ENCODE measurements at regions not wholly inside any gene's neighbourhood (a gene's known extent, or its start where the extent isn't known, plus 50 kb on each side); places are given as distances from the start of the nearest gene placed in this dataset.

DNA sequence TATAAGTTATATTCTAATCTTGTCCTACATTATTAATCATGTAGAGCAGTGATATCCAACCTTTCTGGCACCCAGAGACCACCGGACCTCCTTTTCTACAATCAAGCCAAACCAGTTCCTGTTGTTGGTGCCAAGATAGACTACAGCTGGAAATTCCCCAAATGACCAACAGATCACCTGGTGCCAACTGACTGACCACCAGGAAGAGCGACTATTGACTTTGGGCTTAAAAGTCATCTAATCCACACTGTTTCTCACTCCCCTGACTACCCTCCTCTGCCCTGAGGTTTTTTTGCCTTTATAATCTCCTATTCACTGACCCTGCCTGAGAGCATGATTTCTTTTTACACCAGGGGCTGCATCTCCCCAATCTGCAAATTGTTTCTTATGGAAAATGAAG lies 425.2 kb downstream of the TTLL7 start:
- DNase-seq (ENCODE audit: low spot score) = no peak

DNA sequence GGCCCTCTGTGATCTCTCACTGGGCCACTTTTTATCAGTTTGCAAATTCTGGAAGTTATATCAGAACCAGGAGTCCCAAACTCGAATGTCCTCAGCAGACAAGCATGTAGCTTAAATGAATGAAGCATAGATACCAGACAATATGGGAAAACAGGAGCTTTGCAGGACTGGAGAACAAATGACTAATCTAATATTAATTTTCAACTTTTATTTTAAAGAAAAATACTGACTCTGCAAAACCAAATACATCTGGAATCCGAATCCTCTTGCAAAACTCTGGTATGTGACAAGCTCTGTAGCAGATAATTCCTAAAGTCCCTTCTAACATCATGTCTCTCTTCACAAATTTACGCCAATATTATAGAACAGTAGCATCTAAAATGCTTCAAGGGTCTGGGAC lies 427.4 kb downstream of the TTLL7 start:
- DNase-seq (ENCODE audit: low spot score) = no peak

DNA sequence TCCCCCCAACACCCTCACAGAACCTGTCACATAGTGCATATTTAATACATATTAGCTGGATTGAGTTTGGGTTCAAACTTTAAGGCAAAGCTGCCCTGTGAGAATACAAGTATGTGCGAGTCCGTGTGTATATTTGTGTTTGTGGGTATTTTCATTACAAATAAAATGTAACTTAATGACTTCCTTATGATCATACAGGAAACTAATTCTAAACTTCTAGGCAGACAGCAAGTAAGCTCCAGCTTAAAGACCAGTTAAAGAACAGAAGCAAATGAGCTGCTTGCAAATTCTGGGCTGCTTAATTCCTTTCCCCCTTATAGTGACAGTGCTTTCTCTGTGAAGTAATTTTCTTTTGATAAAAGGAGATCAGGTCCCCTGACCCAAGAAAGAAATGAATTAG lies 437.6 kb downstream of the TTLL7 start:
- DNase-seq (ENCODE audit: low spot score) = no peak

DNA sequence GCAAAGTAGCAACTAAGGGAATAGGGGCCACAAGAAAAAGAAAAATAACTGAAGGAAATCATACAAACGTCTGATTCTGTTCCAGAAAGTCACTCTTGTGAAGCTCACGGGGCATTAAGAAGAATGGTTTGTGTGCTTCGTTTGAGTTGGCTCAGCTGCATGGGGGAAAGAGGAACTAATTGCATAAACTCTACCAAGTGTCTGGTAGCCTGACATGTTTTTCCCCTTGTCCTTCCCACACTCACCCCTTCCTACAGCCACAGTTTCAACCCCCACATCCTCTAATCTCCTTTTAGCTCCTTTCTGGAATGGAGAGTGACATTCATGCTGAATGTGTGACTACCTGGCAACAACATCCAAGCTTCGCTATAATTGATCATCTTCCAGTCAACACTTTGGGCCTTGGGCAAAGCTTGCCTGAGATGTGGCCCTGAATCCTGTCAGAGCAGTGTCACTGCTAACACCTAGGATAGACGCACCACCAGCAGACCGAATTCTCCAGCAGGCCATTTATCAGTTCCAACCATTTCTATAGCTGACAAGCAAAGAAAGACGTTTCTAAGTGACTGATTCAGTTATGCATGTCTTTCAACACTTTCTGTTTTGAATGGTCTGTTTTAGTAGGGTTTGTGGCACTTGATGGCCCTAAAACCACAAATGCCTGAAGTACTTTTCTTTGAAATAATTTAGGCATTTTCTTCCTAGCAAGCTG lies 439.6 kb downstream of the TTLL7 start:
- DNase-seq (ENCODE audit: low spot score) = no peak

DNA sequence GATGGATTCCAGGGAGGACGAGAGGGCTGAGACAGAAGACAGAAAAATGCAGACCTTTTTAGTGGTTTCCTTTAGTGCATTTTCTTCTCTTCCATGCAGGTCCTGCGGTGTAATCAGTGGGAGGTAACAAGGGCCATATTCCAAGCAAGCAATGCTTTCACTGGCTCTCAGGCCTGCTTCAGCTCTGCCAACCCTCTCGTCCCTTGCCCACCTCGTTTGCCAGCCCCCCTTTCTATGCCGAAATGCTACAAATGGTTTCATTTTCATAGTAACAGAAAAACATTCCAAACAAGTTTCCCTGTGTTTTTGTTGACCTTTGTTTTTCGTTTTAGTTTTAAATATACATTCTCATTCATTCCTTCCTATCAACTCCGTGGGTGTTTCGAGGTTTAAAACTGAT lies 443.1 kb downstream of the TTLL7 start:
- DNase-seq (ENCODE audit: low spot score) = no peak

DNA sequence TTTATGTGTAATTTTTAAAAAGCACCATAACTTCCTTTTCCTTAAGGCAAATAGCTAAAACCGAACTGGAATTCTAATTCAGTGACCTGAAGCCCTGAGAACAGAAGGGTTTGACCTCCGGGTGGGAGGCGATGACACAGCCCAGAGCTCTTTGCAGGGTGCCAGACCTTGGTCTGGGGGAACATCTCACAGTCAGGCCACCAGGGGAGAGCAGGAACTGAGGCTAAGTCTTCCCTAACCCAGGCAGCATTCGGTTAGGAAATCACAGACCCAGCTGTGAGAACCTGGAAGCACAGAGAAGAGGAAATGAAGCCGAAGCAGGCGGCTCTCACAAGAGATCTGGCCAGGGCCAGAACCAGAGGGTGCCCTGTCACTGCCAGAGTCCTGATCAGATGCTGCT lies 444.8 kb downstream of the TTLL7 start:
- DNase-seq (ENCODE audit: low spot score) = no peak

DNA sequence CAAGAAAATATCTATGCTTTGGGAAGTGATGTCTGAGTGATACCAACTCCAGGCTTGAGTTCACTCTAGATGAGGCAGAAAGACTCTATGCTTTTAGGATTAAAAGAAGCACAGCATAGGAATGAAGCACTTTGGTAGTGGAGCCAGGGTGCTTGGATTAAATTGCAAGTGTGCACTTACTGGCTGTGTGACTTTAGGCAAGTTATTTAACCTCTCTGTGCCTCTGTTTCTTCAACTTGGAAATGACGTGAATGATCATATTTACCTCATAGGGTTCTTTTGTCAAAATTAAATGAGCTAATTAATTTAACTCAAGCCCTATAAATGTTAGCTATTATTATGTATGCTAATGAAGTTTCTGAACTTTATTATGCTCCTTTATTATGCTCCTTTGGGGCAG lies 446.1 kb downstream of the TTLL7 start:
- no peak for DNase-seq (ENCODE audit: low spot score)

DNA sequence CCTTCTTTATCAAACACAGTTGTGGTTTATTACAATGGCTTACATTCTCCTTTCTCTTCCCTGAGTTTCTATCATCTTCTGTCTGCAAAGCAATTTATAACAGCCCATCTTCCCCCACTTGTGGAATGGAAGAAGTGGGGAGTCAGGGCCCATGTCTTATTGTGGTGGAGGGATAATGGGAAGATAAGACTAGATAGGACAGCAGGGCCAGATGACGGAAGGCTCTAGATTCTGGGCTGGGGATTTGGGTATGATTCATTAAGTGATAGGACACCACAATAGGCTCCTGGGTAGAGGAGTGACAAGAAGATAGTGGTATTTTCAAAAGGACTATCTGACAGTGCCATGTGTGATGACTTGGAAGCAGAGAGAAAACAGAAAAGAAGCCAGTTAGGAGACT lies 450.6 kb downstream of the TTLL7 start:
- no peak for DNase-seq (ENCODE audit: low spot score)

DNA sequence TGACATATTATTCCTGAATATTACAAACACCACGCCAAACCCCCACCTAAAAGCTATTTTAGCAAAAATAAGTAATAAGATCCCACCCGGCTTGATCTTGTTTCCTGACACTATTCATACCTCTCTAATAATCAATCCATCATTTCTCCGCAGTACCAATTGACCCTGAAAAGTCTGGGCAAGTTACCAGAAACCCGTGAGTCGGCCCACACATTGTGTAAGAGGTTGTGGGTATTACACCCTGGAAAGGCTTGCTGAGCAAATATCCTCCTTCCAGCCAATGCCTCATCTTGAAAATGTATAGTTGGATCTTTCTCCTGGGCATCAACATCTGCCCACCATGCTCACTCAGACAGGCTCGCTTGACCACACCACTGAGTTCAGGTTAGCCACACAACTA lies 451.0 kb downstream of the TTLL7 start:
- DNase-seq (ENCODE audit: low spot score) = no peak

DNA sequence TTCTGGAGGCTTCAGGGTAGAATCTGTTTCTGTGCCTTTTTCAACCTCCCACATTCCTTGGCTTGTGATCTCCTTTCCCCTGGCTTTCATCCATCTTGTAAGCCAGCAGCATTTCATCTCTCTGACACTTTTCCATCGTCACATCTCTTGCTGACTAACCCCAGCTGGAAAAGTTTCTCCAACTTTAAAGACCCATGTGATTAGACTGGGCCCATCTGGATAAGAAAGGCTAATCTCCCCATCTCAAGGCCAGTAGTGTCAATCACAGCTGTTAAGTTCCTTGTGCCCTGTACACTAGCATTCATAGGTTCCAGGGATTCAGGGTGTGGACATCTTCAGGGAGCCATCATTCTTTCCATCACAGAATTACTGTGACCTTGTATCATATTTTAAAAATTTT lies 452.1 kb downstream of the TTLL7 start:
- DNase-seq (ENCODE audit: low spot score) = no peak

DNA sequence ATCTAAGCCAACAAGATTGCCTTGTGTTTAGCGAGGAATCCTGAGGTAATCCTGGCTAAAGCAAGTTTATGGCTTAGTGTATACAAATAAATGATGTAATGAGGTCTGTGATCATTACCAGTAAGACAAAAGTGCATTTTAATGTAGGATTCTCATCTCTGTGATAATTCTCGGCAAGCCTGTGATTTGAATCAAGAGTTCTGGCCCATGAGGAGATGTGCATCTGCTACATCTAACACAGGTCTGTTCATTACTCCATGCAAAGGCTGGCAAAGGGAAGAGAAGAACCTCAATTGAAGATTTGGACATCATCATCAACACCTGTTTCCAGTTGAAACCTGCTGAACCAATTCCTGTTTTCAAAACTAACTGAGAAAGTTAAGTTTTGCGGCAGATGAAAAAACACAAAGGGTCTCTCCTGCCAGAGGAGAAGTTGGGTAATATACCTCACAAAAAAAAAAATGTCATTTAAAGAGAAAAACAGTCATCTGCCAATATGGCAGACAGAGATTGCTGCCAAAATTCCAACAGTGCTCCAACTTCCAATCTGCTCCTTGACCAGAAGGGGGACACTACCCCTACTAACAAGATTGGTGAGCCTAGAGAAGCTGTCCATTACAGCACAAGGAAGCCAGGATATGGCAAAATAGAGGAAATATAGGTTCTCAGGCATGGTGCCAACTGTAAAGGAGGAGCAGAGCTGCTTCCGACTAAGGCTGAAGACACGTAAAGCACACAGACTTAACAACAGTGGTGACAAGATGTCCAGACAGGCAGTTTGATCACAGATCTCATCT lies 453.7 kb downstream of the TTLL7 start:
- no peak for DNase-seq (ENCODE audit: low spot score)

DNA sequence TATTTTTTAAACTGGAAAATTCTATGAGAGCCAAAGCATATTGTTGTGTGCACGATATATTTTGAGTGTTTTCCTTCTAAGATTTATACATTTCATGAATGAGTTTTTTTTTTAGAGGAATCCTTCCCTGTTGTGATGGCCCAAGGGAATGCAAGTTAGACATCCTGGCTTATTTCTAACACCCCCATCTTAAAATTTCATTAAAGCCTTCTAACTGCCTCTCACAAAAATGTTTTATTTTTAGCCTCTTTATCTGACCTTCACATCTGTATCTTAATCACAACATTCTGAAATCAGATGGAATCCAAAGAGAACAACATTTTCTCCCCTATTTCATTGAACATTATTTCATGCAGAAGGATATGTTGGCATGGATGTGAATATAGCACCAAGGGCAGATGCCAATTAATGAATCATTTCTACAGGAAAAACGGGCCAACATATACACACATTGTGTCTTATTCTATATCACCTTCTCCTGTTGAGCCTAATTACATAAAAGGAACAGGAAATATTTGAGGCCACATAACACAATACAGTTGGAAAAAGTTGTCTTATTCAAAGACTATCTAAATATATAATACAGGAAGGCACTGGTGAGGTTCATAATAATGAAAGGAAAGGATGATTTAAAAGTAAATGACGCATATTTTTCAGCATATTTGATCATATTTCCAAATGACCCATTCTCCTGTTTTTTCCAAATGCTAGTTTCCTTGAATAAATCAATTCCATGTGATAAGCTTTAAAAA lies 455.5 kb downstream of the TTLL7 start:
- no peak for DNase-seq (ENCODE audit: low spot score)

DNA sequence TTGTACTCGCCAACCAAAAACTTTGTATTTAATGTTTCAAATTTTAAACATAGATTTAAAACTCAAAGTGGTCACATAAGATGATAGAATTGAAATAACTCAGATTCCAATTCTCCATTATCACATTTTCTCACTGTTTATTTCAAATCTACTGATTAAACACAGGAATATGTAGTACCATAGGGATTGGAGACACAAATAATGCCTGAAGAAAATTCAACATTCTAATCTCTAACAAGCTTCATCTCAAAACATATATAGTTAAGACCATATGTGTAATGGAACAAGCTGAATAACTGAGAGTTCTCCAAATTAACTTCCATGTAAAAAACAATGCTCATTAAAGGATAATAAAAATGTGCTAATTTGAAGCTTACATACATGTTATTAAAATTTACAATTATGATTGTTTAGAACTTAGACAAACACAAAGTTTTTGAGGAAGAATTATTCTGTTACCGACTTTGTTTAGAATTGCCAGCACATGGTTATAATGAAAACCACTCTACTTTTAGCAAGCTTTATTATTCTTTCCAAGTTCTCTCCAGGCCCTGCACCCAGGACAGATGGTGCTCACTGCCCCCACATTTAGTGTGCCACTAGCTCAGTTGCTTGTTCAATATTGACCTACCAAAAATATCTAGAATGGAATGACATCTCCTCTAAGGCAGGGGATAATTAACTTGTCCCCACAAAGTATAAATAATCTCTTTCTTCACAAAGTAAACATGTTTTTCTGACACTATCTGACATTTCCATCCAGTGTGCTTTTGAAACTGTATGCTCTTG lies 467.2 kb downstream of the TTLL7 start:
- DNase-seq (ENCODE audit: low spot score) = no peak

DNA sequence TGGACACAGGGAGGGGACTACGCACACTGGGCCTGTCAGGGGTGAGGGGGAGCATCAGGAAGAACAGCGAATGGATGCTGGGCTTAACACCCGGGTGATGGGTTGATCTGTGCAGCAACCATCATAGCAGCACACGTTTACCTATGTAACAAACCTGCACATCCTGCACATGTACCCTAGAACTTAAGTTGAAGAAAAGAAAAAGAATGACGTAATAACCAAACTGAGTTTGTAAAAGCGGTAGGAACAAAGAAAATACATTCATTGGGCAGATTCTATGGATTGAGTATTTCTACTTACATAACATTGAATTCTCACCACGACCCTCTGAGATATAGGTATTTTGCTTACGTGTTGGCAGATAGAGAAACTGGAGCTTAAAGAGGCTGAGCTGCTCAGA lies 468.4 kb downstream of the TTLL7 start:
- no peak for DNase-seq (ENCODE audit: low spot score)

DNA sequence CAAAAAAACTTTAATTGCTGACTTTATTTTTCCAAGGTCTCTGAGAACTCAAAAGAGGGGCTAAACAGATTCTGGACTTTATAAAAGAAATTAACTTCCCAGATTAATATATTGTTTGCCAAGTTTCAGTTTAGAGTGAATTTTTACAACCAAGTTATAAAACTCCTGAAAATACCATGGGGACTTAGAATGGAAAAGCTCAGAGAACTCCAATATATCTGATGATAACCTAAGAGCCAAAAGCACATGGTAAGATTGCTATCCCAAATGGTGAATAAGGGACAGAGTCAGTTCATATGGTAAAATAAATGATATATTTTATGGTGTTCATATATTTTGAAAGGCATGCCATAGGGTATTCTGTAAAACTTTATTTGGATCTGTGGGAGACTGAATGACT lies 470.9 kb downstream of the TTLL7 start:
- DNase-seq (ENCODE audit: low spot score) = no peak

DNA sequence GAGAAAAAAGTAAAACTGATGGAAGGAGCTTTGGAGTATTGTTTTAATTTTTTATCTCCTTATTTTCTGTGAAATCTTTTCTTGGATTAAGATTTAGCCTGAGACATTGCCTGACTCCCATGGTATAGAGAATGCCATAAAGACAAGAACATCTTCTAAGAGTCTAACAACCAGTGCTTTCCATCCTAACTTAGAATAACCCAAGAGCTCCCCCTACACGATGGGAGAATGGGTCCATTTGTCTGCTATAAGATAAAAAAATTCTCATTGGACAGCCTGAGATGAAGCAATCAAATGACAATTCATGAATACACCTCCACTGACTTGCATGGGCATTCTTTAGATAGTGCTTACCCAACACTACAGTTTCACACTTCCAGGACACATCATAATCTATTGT lies 478.1 kb downstream of the TTLL7 start:
- DNase-seq (ENCODE audit: low spot score) = no peak

DNA sequence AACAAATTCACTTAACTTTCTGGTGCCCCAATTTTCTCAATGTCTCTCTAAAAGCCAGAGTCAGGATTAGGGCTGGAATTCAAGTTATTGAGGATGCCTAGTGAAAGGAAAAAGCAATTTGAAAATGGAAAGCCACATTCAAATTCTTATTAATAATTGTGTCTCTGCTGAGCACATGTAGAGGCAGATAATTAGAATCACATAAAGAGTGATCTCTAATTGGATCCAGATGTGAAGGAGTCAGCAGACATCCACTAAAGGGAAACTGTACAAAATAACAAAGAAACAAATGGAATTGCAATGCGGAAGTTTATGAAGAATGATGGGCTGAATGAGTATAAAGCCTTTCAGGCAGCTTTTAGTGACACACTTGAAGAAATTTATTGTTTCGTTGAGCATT lies 482.6 kb downstream of the TTLL7 start:
- no peak for DNase-seq (ENCODE audit: low spot score)

DNA sequence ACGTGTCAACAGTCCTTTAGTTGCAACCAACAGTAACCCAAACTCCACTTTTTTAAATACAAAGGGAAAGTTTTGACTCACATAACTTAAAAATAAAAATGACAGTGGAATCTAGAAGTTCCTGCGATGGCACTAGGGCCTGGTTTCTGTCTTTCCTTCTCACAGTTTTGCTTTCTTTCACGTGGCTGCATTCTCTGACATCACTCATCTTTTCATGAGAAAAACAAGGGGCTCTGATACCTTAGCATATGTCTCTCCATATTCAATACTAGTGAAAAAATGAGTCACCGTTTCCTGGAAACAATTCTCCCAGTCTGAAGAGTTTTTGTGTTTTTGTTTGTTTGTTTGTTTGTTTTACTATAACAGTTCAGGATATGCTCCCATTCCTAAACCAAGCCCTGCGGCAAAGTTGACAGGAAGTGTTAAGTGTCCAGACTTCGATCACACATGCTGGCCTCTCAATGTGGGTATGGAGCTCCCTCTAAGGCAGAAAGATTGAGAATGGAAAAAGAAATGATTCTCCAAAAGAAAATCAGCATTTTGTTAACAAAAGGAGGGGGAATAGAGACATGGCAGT lies 483.3 kb downstream of the TTLL7 start:
- no peak for DNase-seq (ENCODE audit: low spot score)

DNA sequence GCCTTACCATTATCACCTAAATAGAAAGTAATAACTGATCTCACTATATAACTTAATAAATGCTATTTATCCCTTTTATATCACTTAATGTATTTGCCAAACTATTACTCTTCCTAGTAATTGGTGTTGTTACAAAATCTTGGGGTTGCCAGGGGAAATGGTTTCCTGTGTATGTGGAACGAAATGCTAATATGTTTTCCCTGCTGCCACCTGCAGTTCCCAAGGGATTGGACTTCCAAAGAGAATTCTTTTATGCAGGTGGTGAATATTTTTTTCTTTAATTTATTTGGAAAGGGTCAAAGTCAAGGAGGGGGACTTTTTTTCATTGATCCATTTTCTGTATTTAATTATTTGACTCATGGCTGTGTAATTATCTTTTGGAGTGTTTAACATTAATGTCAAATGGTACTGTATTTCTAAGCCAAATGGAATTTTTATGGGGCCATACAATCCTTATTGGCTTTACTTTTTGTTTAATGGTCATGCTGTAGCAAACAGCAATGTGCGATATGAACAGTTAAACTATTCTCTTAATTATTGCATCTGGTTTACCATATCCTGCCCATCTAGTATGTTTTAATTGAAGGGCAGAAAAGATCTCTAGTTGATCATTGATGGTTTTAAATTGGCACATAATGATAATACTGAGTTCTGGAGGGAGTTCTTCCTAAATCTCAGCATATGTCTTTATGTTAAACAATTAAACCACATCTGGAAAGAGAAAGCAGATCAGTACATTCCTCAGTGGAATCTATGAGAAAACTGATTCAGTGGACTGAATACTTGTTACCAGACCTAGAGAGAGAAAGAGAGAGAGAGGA lies 486.3 kb downstream of the TTLL7 start:
- no peak for DNase-seq (ENCODE audit: low spot score)

DNA sequence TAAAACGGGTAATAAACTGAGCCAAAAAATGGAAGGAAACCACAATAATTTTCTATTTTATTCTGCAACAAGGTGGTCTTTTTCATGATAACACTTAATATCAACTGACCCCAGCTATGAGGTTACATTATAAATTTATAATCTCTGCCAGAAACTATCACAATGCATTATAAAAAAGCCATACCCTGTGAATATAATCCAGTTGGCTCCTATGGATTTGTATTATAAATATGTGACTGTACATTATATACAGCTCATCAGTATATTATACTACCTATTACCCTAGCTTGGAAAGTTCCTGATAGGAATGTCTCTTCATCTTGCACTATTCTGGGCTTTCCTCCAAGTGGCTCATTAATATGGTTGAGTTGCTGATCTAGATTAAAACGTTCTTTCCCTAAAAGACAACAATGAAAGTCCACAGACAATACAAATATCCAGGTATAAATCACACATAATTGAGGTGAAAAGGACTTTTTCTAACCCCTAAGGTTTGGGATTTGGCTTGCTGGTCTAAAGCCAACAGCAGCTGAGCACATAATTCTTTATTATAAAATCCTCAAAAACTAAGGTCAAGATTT lies 487.7 kb downstream of the TTLL7 start:
- no peak for DNase-seq (ENCODE audit: low spot score)

DNA sequence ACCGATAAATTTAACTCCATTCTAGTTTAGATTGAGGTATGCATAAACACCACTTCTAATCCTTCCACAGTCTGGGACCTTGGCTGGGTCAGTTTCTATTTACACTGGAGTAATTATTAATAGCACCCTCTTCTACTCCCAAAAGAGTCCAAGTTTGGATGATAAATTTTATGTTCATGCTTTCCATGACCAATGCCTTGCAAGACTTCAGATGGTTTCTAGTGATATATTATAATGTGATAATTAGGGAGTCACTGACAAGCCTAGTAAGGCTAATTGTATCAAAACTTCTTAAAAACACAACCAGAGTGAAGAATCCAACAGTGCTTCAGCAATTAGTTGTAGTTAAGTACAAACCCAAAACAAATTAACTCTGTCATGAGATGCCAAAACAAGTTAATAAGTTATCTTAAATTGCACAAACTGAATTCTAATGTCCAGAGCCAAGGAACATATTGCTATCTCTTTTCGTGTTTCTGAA lies 489.6 kb downstream of the TTLL7 start:
- no peak for DNase-seq (ENCODE audit: low spot score)
